Aorta (tissue), 5 donors: ENCODE measurements at regions not wholly inside any gene's neighbourhood (a gene's known extent, or its start where the extent isn't known, plus 50 kb on each side); places are given as distances from the start of the nearest gene placed in this dataset.

Experiments used
- ATAC-seq: fragments of 200-7000 bp; cut with Tn5 transposase; one replicate; pipeline ENCODE4 v1.9.1; 2022; ENCODE audit warnings: moderate library complexity; ENCODE audit not compliant: low FRiP score
- DNase-seq, 2 donors: peaks; one replicate each; pipeline ENCODE4 v3.0.0-alpha.2; 2020
- H3K27ac ChIP-seq, 2 donors: one replicate each; pipeline ENCODE4 v1.5.1; 2013; ENCODE audit warnings: low read length in 2 of 2, mild to moderate bottlenecking in 2 of 2, moderate library complexity in 2 of 2, control low read depth in 1 of 2, inconsistent platforms in 1 of 2, low read depth in 1 of 2
- H3K27me3 ChIP-seq, 2 donors: one replicate each; pipeline ENCODE4 v1.6.1; 2013; ENCODE audit warnings: control low read depth in 1 of 2, low read length in 1 of 2, mild to moderate bottlenecking in 1 of 2, moderate library complexity in 1 of 2; ENCODE audit not compliant: insufficient read depth in 2 of 2, control insufficient read depth in 1 of 2
- H3K36me3 ChIP-seq, 2 donors: one replicate each; pipeline ENCODE4 v1.6.1; 2013; ENCODE audit warnings: control low read depth in 1 of 2, low read length in 1 of 2, mild to moderate bottlenecking in 1 of 2; ENCODE audit not compliant: insufficient read depth in 2 of 2, control insufficient read depth in 1 of 2
- H3K4me1 ChIP-seq, 2 donors: one replicate each; pipeline ENCODE4 v1.6.1; 2013; ENCODE audit warnings: low read length in 2 of 2, control low read depth in 1 of 2, mild to moderate bottlenecking in 1 of 2, moderate library complexity in 1 of 2; ENCODE audit not compliant: insufficient read depth in 2 of 2, control insufficient read depth in 1 of 2
- H3K4me3 ChIP-seq, 2 donors: one replicate each; pipeline ENCODE4 v1.5.1; 2013; ENCODE audit warnings: low read length in 2 of 2, control low read depth in 1 of 2, mild to moderate bottlenecking in 1 of 2
- H3K9me3 ChIP-seq: one replicate; pipeline ENCODE4 v1.6.1; 2013; ENCODE audit warnings: mild to moderate bottlenecking, low read length; ENCODE audit not compliant: control insufficient read depth
- WGBS, 2 donors: extraction: QIAGEN DNeasy Blood & Tissue Kit; methylation state at CpG; one replicate each; pipeline ENCODE4 v1.1.7; 2013; 5-methylcytosine and 5-hydroxymethylcytosine counted together
- intact Hi-C, 2 donors: fragments of 100-400 bp; cut with DNase I; formaldehyde crosslinking; loops; one replicate each; pipeline versions ENCODE4 v1.14.2 to v1.15.0; 2022
- donor health status: healthy with polysubstance abuse.
- donor health status: Bipolar disorder and iron deficiency.
- donor health status: DM: no; HTN: no; CAD: no.
- donor health status: DM: no; HTN: no; CAD: no.
- donor health status: DM: yes; HTN: yes; CAD: no.

GRCh38 chrX:150299579-150299978 lies 63.5 kb upstream of the MAMLD1 start:
- ATAC-seq = no peak
- intact Hi-C loops = loop anchor here in 1 of 2 donors (10.0 kb wide), 1 partner anchor 55 kb away; no protein-coding TSS in a partner anchor

GRCh38 chrX:150303386-150304097 lies 59.6 kb upstream of the MAMLD1 start:
- H3K4me3 ChIP-seq = no peak overlapping the region
- H3K4me1 ChIP-seq = no peaks in the 10 kb centered on the region
- no peak for DNase-seq
- no peak for ATAC-seq
- 66 to 85% methylated on average over 4 of the region's 4 CpGs for WGBS, 2 donors
- no peaks in the 10 kb centered on the region for H3K27me3 ChIP-seq
- no peaks in the 10 kb centered on the region for H3K9me3 ChIP-seq
- intact Hi-C loops = no loop called here
- no peak overlapping the region for H3K27ac ChIP-seq
- H3K36me3 ChIP-seq = no peaks in the 10 kb centered on the region

More at GRCh38 chrX:150299579-150299978, 63.5 kb upstream of the MAMLD1 start:
- Histone ChIP-seq H3K4me3 (no peak overlapping the region), H3K27ac (no peak overlapping the region), H3K4me1 (no peaks in the 10 kb centered on the region), H3K9me3 (no peaks in the 10 kb centered on the region), H3K36me3 (no peaks in the 10 kb centered on the region), H3K27me3 (no peaks in the 10 kb centered on the region)
- no peak for DNase-seq

- Histone ChIP-seq H3K4me1 (no peaks in the 10 kb centered on the region), H3K9me3 (no peaks in the 10 kb centered on the region), H3K4me3 (no peak overlapping the region), H3K27me3 (no peaks in the 10 kb centered on the region), H3K36me3 (no peaks in the 10 kb centered on the region), H3K27ac (no peak overlapping the region)
- intact Hi-C loops = no loop called here
- no peak for ATAC-seq
- no peak for DNase-seq
- 81 to 96% methylated on average over 6 of the region's 6 CpGs for WGBS, 2 donors
Measured at GRCh38 chrX:150306002-150306401, 57.1 kb upstream of the MAMLD1 start.

- no peaks in the 10 kb centered on the region for H3K36me3 ChIP-seq
- ATAC-seq = no peak
- intact Hi-C loops = no loop called here
- H3K27ac ChIP-seq = no peak overlapping the region
- DNase-seq = no peak
- H3K4me1 ChIP-seq = no peaks in the 10 kb centered on the region
- no peaks in the 10 kb centered on the region for H3K9me3 ChIP-seq
- H3K27me3 ChIP-seq = no peaks in the 10 kb centered on the region
- 70 to 96% methylated on average over 4 of the region's 4 CpGs for WGBS, 2 donors
- H3K4me3 ChIP-seq = no peak overlapping the region
Measured at GRCh38 chrX:150308041-150308440, 55.1 kb upstream of the MAMLD1 start.

GRCh38 chrX:150308532-150309157 lies 54.5 kb upstream of the MAMLD1 start:
- Histone ChIP-seq H3K4me1 (no peaks in the 10 kb centered on the region), H3K27ac (no peak overlapping the region), H3K4me3 (no peak overlapping the region), H3K9me3 (no peaks in the 10 kb centered on the region), H3K36me3 (no peaks in the 10 kb centered on the region), H3K27me3 (no peaks in the 10 kb centered on the region)
- 76 to 86% methylated on average over 9 of the region's 9 CpGs for WGBS, 2 donors
- intact Hi-C loops = no loop called here
- DNase-seq = no peak
- ATAC-seq = no peak

GRCh38 chrX:150310417-150310816 lies 52.7 kb upstream of the MAMLD1 start:
- H3K36me3 ChIP-seq = no peaks in the 10 kb centered on the region
- H3K4me1 ChIP-seq = no peaks in the 10 kb centered on the region
- H3K4me3 ChIP-seq = no peak overlapping the region
- H3K9me3 ChIP-seq = no peaks in the 10 kb centered on the region
- no peaks in the 10 kb centered on the region for H3K27me3 ChIP-seq
- DNase-seq = no peak
- 87 to 98% methylated on average over 4 of the region's 4 CpGs for WGBS, 2 donors
- no peak for ATAC-seq
- intact Hi-C loops = no loop called here
- no peak overlapping the region for H3K27ac ChIP-seq

- H3K27ac ChIP-seq = no peak overlapping the region
- no peak for DNase-seq
- intact Hi-C loops = no loop called here
- no peaks in the 10 kb centered on the region for H3K27me3 ChIP-seq
- H3K9me3 ChIP-seq = no peaks in the 10 kb centered on the region
- 75 to 98% methylated on average over 1 of the region's 1 CpG for WGBS, 2 donors
- no peak for ATAC-seq
- no peaks in the 10 kb centered on the region for H3K36me3 ChIP-seq
- no peak overlapping the region for H3K4me3 ChIP-seq
- no peaks in the 10 kb centered on the region for H3K4me1 ChIP-seq
Measured at GRCh38 chrX:150310881-150311280, 52.2 kb upstream of the MAMLD1 start.

GRCh38 chrX:150312931-150313330 lies 50.2 kb upstream of the MAMLD1 start:
- no peaks in the 10 kb centered on the region for H3K9me3 ChIP-seq
- intact Hi-C loops = no loop called here

More at GRCh38 chrX:150312931-150313330, 50.2 kb upstream of the MAMLD1 start:
- Histone ChIP-seq H3K4me1 (no peaks in the 10 kb centered on the region), H3K27ac (no peak overlapping the region), H3K27me3 (no peaks in the 10 kb centered on the region), H3K36me3 (no peaks in the 10 kb centered on the region), H3K4me3 (no peak overlapping the region)
- ATAC-seq (no peak), DNase-seq (no peak)
- 66 to 91% methylated on average over 3 of the region's 3 CpGs for WGBS, 2 donors
